ENCODE measurements at regions not wholly inside any gene's neighbourhood (a gene's known extent, or its start where the extent isn't known, plus 50 kb on each side); places are given as distances from the start of the nearest gene placed in this dataset.

DNA sequence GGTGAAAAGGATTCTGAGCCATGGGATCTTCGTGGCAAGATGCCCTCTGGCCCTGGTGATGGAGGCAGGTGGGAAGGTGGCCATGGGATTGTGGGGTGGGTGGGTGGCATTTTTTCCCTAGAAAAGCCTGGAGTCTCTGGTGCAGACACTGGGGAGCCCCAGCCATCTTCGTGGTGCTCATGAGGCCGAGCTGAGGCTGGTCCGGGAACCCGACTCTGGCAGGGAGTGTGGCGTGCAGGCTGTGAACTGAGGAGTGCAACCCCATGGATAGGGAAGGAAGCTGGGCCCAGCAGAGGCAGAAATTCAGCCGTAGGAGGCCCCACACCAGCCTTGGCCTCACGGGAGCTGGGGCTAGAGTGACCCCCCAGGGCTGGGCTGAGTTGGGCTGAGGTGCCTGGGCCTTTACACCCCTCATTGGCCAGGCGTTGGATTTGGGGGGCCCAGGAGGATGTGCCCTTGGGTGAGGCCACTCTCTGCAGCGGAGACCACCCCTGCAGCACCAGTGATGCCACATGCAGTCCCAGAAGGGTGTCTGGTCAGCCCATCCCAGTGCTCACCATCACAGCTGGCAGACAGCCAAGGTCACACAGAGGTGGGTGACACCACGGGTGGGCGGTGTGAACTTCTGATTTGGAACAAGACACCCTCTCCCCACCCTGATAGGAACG lies 115.6 kb upstream of the HDAC4 start:
- BruUV-seq (replicated peaks): no TSS peak
- ChIA-PET CTCF (interaction anchor here (0.5 kb wide), 1 partner anchor 92 kb away, joined by 4 read pairs; no protein-coding TSS in a partner anchor), RAD21 (ENCODE audit: unreplicated experiment) (no interaction called here), SMC1A (ENCODE audit: uncharacterized antibody, unreplicated experiment) (no interaction called here), POLR2A (interaction anchor here (0.6 kb wide), 1 partner anchor 1666 kb away, joined by 3 read pairs; no protein-coding TSS in a partner anchor)
- H2AFZ ChIP-seq (ENCODE audit: control insufficient read depth, low read depth, low read length): no peak overlapping the region
- H3K4me3 ChIP-seq: no peak overlapping the region
- no peaks in the 10 kb centered on the region for H4K20me1 ChIP-seq (ENCODE audit: control insufficient read depth, insufficient read depth)
- no peak overlapping the region for H3K9ac ChIP-seq (ENCODE audit: control insufficient read depth, insufficient read depth, low read length)
- H3K4me2 ChIP-seq (ENCODE audit: control insufficient read depth, insufficient read depth): no peak overlapping the region
- no peaks in the 10 kb centered on the region for H3K4me1 ChIP-seq (ENCODE audit: control insufficient read depth, insufficient read depth, low read length)
- TF ChIP-seq BACH1 (IDR thresholded peaks at IDR 0.05; ENCODE audit: borderline replicate concordance) (no peak), CBX3 (IDR thresholded peaks at IDR 0.05; ENCODE audit: borderline replicate concordance, low read depth) (no peak), PAX5 (IDR thresholded peaks at IDR 0.05; ENCODE audit: borderline replicate concordance, low read depth, low read length) (no peak), TBL1XR1 (IDR thresholded peaks at IDR 0.05; ENCODE audit: low read depth, low read length) (no peak)
- no peaks in the 10 kb centered on the region for H3K27me3 ChIP-seq (replicated peaks in 1 of 2; ENCODE audit: control insufficient read depth in 2 of 2, insufficient read depth in 2 of 2, low read length in 1 of 2)
- H3K36me3 ChIP-seq (ENCODE audit: control insufficient read depth in 2 of 2, insufficient read depth in 2 of 2, low read length in 1 of 2): no peaks in the 10 kb centered on the region
- no peak for DNase-seq (ENCODE audit: low read depth, low spot score)
- H3K27ac ChIP-seq (ENCODE audit: control insufficient read depth, insufficient read depth): no peak overlapping the region
- H3K79me2 ChIP-seq (ENCODE audit: control insufficient read depth, insufficient read depth, low read length): no peaks in the 10 kb centered on the region
- FAIRE-seq: no peak
- no peaks in the 10 kb centered on the region for H3K9me3 ChIP-seq (replicated peaks; ENCODE audit: control insufficient read depth, insufficient read depth, low read length)
- intact Hi-C loops (cut with micrococcal nuclease; ENCODE audit: unreplicated experiment) (no loop called here), in situ Hi-C loops (cut with MboI) (no loop called here)
- 18% methylated on average over 12 of the region's 13 CpGs for WGBS (ENCODE audit: insufficient coverage, insufficient replicate concordance, low lambda C conversion rate, missing lambda C conversion rate)
- ATAC-seq: no peak

DNA sequence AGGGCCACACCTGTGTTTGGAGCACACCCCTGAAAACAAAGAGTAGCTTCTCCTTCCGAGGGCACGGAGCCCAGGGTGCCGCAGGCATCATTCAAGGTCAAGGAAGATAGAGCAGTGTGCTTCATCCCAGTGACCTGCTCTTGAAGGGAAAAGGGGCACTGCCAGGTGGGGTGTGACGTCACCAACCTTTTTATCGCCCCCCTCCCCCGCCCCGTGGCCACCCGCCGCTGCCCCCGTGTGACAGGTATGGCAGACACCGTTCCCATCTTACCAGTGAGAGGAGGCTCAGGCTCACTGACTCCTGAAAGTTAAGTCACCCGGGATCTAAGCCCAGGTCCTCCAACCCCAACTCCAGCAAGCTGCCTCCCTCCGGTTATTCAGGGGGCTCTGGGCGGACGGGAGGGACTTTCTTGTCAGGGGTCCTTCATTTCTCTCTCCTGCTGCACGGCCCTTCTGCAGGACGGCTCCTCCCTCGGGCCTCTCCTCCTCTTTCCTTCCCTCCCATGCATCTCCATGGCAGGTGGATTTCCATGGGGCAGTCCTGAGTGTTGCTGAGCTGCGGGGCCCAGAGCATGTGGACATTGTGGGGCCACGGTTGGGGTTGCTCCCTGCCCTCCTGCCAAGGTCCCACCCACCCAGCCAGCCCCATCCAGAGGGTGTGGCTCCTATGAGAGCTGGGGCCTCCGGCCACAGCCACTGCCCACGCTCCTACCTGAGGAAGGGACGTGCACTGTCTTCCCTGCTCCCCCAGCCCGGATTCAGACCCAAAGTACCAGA lies 114.1 kb upstream of the HDAC4 start:
- in situ Hi-C loops (cut with MboI): no loop called here
- CTCF ChIA-PET: no interaction called here
- Histone ChIP-seq H3K79me2 (ENCODE audit: control insufficient read depth, insufficient read depth, low read length) (no peaks in the 10 kb centered on the region), H3K4me1 (ENCODE audit: control insufficient read depth, insufficient read depth, low read length) (no peaks in the 10 kb centered on the region), H3K4me3 (no peak overlapping the region), H3K9me3 (replicated peaks; ENCODE audit: control insufficient read depth, insufficient read depth, low read length) (no peaks in the 10 kb centered on the region), H3K27ac (ENCODE audit: control insufficient read depth, insufficient read depth) (no peak overlapping the region), H3K27me3 (replicated peaks in 1 of 2; ENCODE audit: control insufficient read depth in 2 of 2, insufficient read depth in 2 of 2, low read length in 1 of 2) (no peaks in the 10 kb centered on the region), H3K4me2 (ENCODE audit: control insufficient read depth, insufficient read depth) (no peak overlapping the region), H3K9ac (ENCODE audit: control insufficient read depth, insufficient read depth, low read length) (no peak overlapping the region), H4K20me1 (ENCODE audit: control insufficient read depth, insufficient read depth) (no peaks in the 10 kb centered on the region), H2AFZ (ENCODE audit: control insufficient read depth, low read depth, low read length) (no peak overlapping the region), H3K36me3 (ENCODE audit: control insufficient read depth in 2 of 2, insufficient read depth in 2 of 2, low read length in 1 of 2) (no peaks in the 10 kb centered on the region)
- SMC1A ChIA-PET (ENCODE audit: uncharacterized antibody, unreplicated experiment): no interaction called here
- 12% methylated on average over 24 of the region's 24 CpGs for WGBS (ENCODE audit: insufficient coverage, insufficient replicate concordance, low lambda C conversion rate, missing lambda C conversion rate)
- FAIRE-seq: no peak
- no peak for ATAC-seq
- no TSS peak for BruUV-seq (replicated peaks)
- RAD21 ChIA-PET (ENCODE audit: unreplicated experiment): no interaction called here
- POLR2A ChIA-PET: no interaction called here
- intact Hi-C loops (cut with micrococcal nuclease; ENCODE audit: unreplicated experiment): no loop called here
- TF ChIP-seq NFYB (IDR thresholded peaks at IDR 0.05; ENCODE audit: insufficient read depth, low read depth, low read length) (no peak), GATAD2B (conservative IDR thresholded peaks at IDR 0.05; ENCODE audit: low read depth) (no peak), MYB (IDR thresholded peaks at IDR 0.05; ENCODE audit: borderline replicate concordance, low read depth, low read length) (no peak), SIN3A (IDR thresholded peaks at IDR 0.05; ENCODE audit: low read depth, low read length) (no peak), MEF2B (IDR thresholded peaks at IDR 0.05; ENCODE audit: partially characterized antibody, poor library complexity, severe bottlenecking) (no peak), BHLHE40 (IDR thresholded peaks at IDR 0.05; ENCODE audit: borderline replicate concordance in 1 of 2, low read depth in 2 of 2, low read length in 1 of 2) (no peak), ETV6 (conservative IDR thresholded peaks at IDR 0.05 in 1 of 2, IDR thresholded peaks at IDR 0.05 in 1 of 2; ENCODE audit: borderline replicate concordance in 1 of 2, low read depth in 1 of 2) (no peak), SUPT20H (IDR thresholded peaks at IDR 0.05; ENCODE audit: borderline replicate concordance, control insufficient read depth, low read depth, low read length) (no peak)
- TF ChIP-seq, protein P1, sequence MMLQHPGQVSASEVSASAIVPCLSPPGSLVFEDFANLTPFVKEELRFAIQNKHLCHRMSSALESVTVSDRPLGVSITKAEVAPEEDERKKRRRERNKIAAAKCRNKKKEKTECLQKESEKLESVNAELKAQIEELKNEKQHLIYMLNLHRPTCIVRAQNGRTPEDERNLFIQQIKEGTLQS (IDR thresholded peaks at IDR 0.05; ENCODE audit: borderline replicate concordance, extremely low read depth, low read depth, low read length): no peak
- no peak for DNase-seq (ENCODE audit: low read depth, low spot score)

Measured in GM12878 (cell line).